IMR-90 (cell line): ENCODE measurements at regions not wholly inside any gene's neighbourhood (a gene's known extent, or its start where the extent isn't known, plus 50 kb on each side); places are given as distances from the start of the nearest gene placed in this dataset.

ENCODE experiments used
- ATAC-seq: fragments of 200-7000 bp; cut with Tn5 transposase; 2 replicates; pipeline ENCODE4 v1.9.1; 2020; ENCODE audit warnings: low read depth, mild to moderate bottlenecking, moderate library complexity
- BruUV-seq: library from RNA; stranded (reverse); fragments of 400-500 nt; replicated peaks from 2 replicates; lab custom pipeline; 2021; lab: Mats Ljungman, UMichigan
- CTCF ChIA-PET: fragments of 300-600 bp; formaldehyde crosslinking; extraction: SDS; loops from one replicate; lab custom pipeline; 2021; ENCODE audit warnings: antibody characterized with exemption; lab: Yijun Ruan, JAX
- POLR2A ChIA-PET: fragments of 300-600 bp; sonication (Branson Sonifier 250); formaldehyde crosslinking; loops from one replicate; lab custom pipeline; 2022; ENCODE audit warnings: antibody characterized with exemption; ENCODE audit not compliant: unreplicated experiment; lab: Charles Lee
- DNase-seq: peaks from one replicate; pipeline ENCODE4 v3.0.0; 2013
- H2AFZ ChIP-seq: replicated peaks from 2 replicates; pipeline ENCODE3; 2013; ENCODE audit warnings: low read length, mild to moderate bottlenecking; ENCODE audit not compliant: poor library complexity
- H2AK5ac ChIP-seq: 2 replicates; pipeline ENCODE4 v1.6.1; 2013; ENCODE audit warnings: low read depth, low read length, inconsistent platforms
- H2AK9ac ChIP-seq: replicated peaks from 2 replicates; pipeline ENCODE3; 2013; ENCODE audit warnings: mild to moderate bottlenecking, low read depth, low read length, moderate library complexity; ENCODE audit not compliant: poor library complexity
- H2BK120ac ChIP-seq: 2 replicates; pipeline ENCODE4 v1.6.1; 2013; ENCODE audit warnings: low read depth, low read length, inconsistent platforms
- H2BK15ac ChIP-seq: 3 replicates; pipeline ENCODE4 v1.6.1; 2013; ENCODE audit warnings: low read depth, low read length, inconsistent platforms
- H2BK20ac ChIP-seq: 2 replicates; pipeline ENCODE4 v1.6.1; 2013; ENCODE audit warnings: low read depth, mild to moderate bottlenecking, inconsistent platforms, low read length, moderate library complexity
- H2BK5ac ChIP-seq: 2 replicates; pipeline ENCODE4 v1.6.1; 2013; ENCODE audit warnings: mild to moderate bottlenecking, low read depth, low read length, inconsistent platforms; ENCODE audit not compliant: poor library complexity, severe bottlenecking
- H3K14ac ChIP-seq: replicated peaks from 2 replicates; pipeline ENCODE4 v1.6.1; 2013; ENCODE audit warnings: low read depth, low read length, inconsistent platforms
- H3K18ac ChIP-seq: 2 replicates; pipeline ENCODE4 v1.6.1; 2013; ENCODE audit warnings: low read depth, low read length, control low read depth
- H3K23ac ChIP-seq: 2 replicates; pipeline ENCODE4 v1.6.1; 2013; ENCODE audit warnings: low read depth, low read length, inconsistent platforms
- H3K27ac ChIP-seq: 2 replicates; pipeline ENCODE4 v1.5.1; 2013; ENCODE audit warnings: mild to moderate bottlenecking, control low read depth, low read length; ENCODE audit not compliant: insufficient read depth
- H3K27me3 ChIP-seq: 2 replicates; pipeline ENCODE4 v1.6.1; 2013; ENCODE audit warnings: low read length; ENCODE audit not compliant: control insufficient read depth, insufficient read depth
- H3K36me3 ChIP-seq: 2 replicates; pipeline ENCODE4 v1.6.1; 2013; ENCODE audit warnings: low read length, mixed read lengths; ENCODE audit not compliant: control insufficient read depth, insufficient read depth
- H3K4ac ChIP-seq: 2 replicates; pipeline ENCODE4 v1.6.1; 2013; ENCODE audit warnings: low read depth, low read length, inconsistent platforms
- H3K4me1 ChIP-seq: 2 replicates; pipeline ENCODE4 v1.6.1; 2013; ENCODE audit warnings: low read length, mixed read lengths; ENCODE audit not compliant: control insufficient read depth, insufficient read depth
- H3K4me2 ChIP-seq: 2 replicates; pipeline ENCODE4 v1.6.1; 2013; ENCODE audit warnings: low read depth, mild to moderate bottlenecking, control low read depth, low read length, moderate library complexity
- H3K4me3 ChIP-seq: 2 replicates; pipeline ENCODE4 v1.5.1; 2013; ENCODE audit warnings: low read depth, mild to moderate bottlenecking, control low read depth, low read length, moderate library complexity; ENCODE audit not compliant: insufficient read depth
- H3K56ac ChIP-seq: 2 replicates; pipeline ENCODE4 v1.6.1; 2013; ENCODE audit warnings: low read length, inconsistent platforms; ENCODE audit not compliant: insufficient read depth; ENCODE audit errors: extremely low read depth
- H3K79me1 ChIP-seq, 2 experiments: 2 replicates each; pipeline ENCODE4 v1.6.1; 2013; ENCODE audit warnings: low read length in 2 of 2, inconsistent platforms in 1 of 2, low read depth in 1 of 2
- H3K9ac ChIP-seq: 2 replicates; pipeline ENCODE4 v1.6.1; 2013; ENCODE audit warnings: low read depth, low read length, control low read depth
- H3K9me1 ChIP-seq: 2 replicates; pipeline ENCODE4 v1.6.1; 2013; ENCODE audit warnings: low read length, inconsistent platforms; ENCODE audit not compliant: insufficient read depth
- H3K9me3 ChIP-seq: 2 replicates; pipeline ENCODE4 v1.6.1; 2013; ENCODE audit warnings: low read length; ENCODE audit not compliant: control insufficient read depth, insufficient read depth
- H4K20me1 ChIP-seq: 2 replicates; pipeline ENCODE4 v1.6.1; 2013; ENCODE audit warnings: low read length, inconsistent platforms; ENCODE audit not compliant: insufficient read depth
- H4K5ac ChIP-seq: 2 replicates; pipeline ENCODE4 v1.6.1; 2013; ENCODE audit warnings: mild to moderate bottlenecking, low read depth, low read length, control low read depth
- H4K8ac ChIP-seq, 2 experiments: 2 replicates each; pipeline ENCODE4 v1.6.1; 2013; ENCODE audit warnings: low read depth in 2 of 2, low read length in 2 of 2, control low read depth in 1 of 2, inconsistent platforms in 1 of 2
- H4K91ac ChIP-seq: 2 replicates; pipeline ENCODE4 v1.6.1; 2013; ENCODE audit warnings: low read depth, low read length, inconsistent platforms; ENCODE audit not compliant: insufficient read depth
- RAD21 ChIP-seq: IDR thresholded peaks from 2 replicates; pipeline ENCODE4 v1.6.1; 2012; ENCODE audit warnings: low read length, improper control_type of control experiment
- whole genome bisulfite sequencing, 2 experiments: methylation state at CpG; one replicate each; pipeline versions ENCODE4 v1.1.5 to v1.1.7; 2013; ENCODE audit warnings: missing lambda C conversion rate in 2 of 2; ENCODE audit not compliant: insufficient read length in 1 of 2; ENCODE audit errors: extremely low coverage in 2 of 2; 5-methylcytosine and 5-hydroxymethylcytosine counted together
- dilution Hi-C: fragments of 300-500 bp; cut with HindIII; formaldehyde crosslinking; loops from one replicate; pipeline ENCODE4 v1.14.3; 2018; ENCODE audit warnings: low sequenced_read_pairs; ENCODE audit not compliant: unreplicated experiment
- in situ Hi-C: fragments of 300-500 bp; cut with MboI; formaldehyde crosslinking; loops from 3 replicates; pipeline ENCODE4 v1.14.3; 2019; ENCODE audit warnings: low sequenced_read_pairs, inconsistent platforms, mixed read lengths
- intact Hi-C: fragments of 100-400 bp; cut with micrococcal nuclease; formaldehyde crosslinking; loops from 2 replicates; pipeline ENCODE4 v1.10.0; 2022

DNA sequence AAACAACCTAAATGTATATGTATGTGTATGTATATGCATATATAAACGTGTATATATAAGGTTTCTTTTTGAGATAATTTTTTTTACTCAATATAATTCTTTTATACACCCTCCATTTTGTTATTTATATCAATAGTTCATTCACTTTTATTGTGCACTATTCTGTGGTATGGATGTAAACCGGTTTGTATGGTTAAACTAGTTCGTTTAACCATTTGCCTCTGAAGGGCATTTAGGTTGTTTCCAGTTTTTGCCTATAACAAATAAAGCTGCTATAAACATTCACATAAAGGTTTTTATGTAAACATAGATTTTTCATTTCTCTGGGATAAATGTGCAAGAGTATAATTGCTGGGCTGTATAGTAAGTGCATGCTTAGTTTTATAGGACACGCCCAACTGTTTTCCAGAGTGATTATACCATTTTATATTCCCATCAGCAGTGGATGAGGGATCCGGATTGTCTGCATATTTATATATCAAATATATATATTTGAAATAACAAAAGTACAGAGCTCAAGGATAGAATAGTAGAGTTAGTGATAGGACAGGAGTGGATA, 380.3 kb downstream of the TSHZ3 start:
- no peak overlapping the region for H3K18ac ChIP-seq
- no peak overlapping the region for H4K5ac ChIP-seq
- no peak overlapping the region for H2BK20ac ChIP-seq
- dilution Hi-C loops (no loop called here), in situ Hi-C loops (no loop called here), intact Hi-C loops (no loop called here)
- no peaks in the 10 kb centered on the region for H3K79me1 ChIP-seq
- no peaks in the 10 kb centered on the region for H3K36me3 ChIP-seq
- H3K4me1 ChIP-seq: no peaks in the 10 kb centered on the region
- no peaks in the 10 kb centered on the region for H3K9me1 ChIP-seq
- DNase-seq: no peak
- H3K9me3 ChIP-seq: no peaks in the 10 kb centered on the region
- no CpG with 5 or more reads among the region's 5 CpGs for WGBS, 2 experiments
- H2BK5ac ChIP-seq: no peak overlapping the region
- H2BK15ac ChIP-seq: no peak overlapping the region
- no peak for ATAC-seq
- H2BK120ac ChIP-seq: no peak overlapping the region
- no peak overlapping the region for H3K56ac ChIP-seq
- TF ChIP-seq RAD21: no peak
- H3K27ac ChIP-seq: no peak overlapping the region
- no peak overlapping the region for H4K8ac ChIP-seq
- no peak overlapping the region for H3K9ac ChIP-seq
- H3K23ac ChIP-seq: no peak overlapping the region
- H4K91ac ChIP-seq: no peak overlapping the region
- no peaks in the 10 kb centered on the region for H4K20me1 ChIP-seq
- POLR2A ChIA-PET: no interaction called here
- H3K27me3 ChIP-seq: no peaks in the 10 kb centered on the region; the same call in 1 of the 2 replicates
- CTCF ChIA-PET: no interaction called here
- no peak overlapping the region for H3K4ac ChIP-seq
- H2AK5ac ChIP-seq: no peak overlapping the region
- no TSS peak for BruUV-seq
- H3K4me2 ChIP-seq: no peak overlapping the region
- no peak overlapping the region for H2AFZ ChIP-seq
- H3K14ac ChIP-seq: no peak overlapping the region
- no peak overlapping the region for H2AK9ac ChIP-seq
- H3K4me3 ChIP-seq: no peak overlapping the region
